BLaER1 treated with 17β-estradiol and CSF1 and Interleukin-3, amounts not matched to agents 10 nM and 100 nM (cell line): ENCODE measurements at regions not wholly inside any gene's neighbourhood (a gene's known extent, or its start where the extent isn't known, plus 50 kb on each side); places are given as distances from the start of the nearest gene placed in this dataset.
"Not testable (repeated sequence)": the region's sequence is repeated elsewhere in the genome, so short reads cannot be mapped to it uniquely, and the experiment has no call there.

ENCODE experiments used
- H3K27ac ChIP-seq, 11 experiments: shearing (Covaris generic); formaldehyde crosslinking; 2 replicates each; pipeline ENCODE4 v1.8.1; 2022
- H3K27me3 ChIP-seq, 11 experiments: shearing (Covaris generic); formaldehyde crosslinking; 2 replicates each; pipeline ENCODE4 v1.8.1; 2022
- H3K36me3 ChIP-seq, 11 experiments: shearing (Covaris generic); formaldehyde crosslinking; 2 replicates each; pipeline ENCODE4 v1.8.1; 2022
- H3K4me1 ChIP-seq, 10 experiments: shearing (Covaris generic); formaldehyde crosslinking; 2 replicates each; pipeline ENCODE4 v1.8.1; 2022
- H3K4me2 ChIP-seq, 11 experiments: shearing (Covaris generic); formaldehyde crosslinking; 2 replicates each; pipeline ENCODE4 v1.8.1; 2022
- H3K4me3 ChIP-seq, 10 experiments: shearing (Covaris generic); formaldehyde crosslinking; 2 replicates each; pipeline ENCODE4 v1.8.1; 2022
- H3K9ac ChIP-seq, 11 experiments: shearing (Covaris generic); formaldehyde crosslinking; 2 replicates each; pipeline ENCODE4 v1.8.1; 2022
- H3K9me3 ChIP-seq, 11 experiments: shearing (Covaris generic); formaldehyde crosslinking; replicated peaks in 1 of 11; 2 replicates each; pipeline ENCODE4 v1.8.1; 2022
- H4K20me1 ChIP-seq, 11 experiments: shearing (Covaris generic); formaldehyde crosslinking; 2 replicates each; pipeline ENCODE4 v1.8.1; 2022
- Cebpa-rat ChIP-seq, 11 experiments: shearing (Covaris generic); IDR thresholded peaks; 2 replicates each; pipeline ENCODE4 v1.8.1; 2022

GRCh38 chr17:70563281-70563820, 394.0 kb downstream of the KCNJ2 start:
- Histone ChIP-seq H3K4me3 (no peak overlapping the region), H3K27me3 (no peaks in the 10 kb centered on the region), H3K36me3 (no peaks in the 10 kb centered on the region), H3K4me1 (no peaks in the 10 kb centered on the region), H3K9ac (no peak overlapping the region), H4K20me1 (no peaks in the 10 kb centered on the region), H3K9me3 (no peaks in the 10 kb centered on the region), H3K4me2 (no peak overlapping the region), H3K27ac (no peak overlapping the region)
- TF ChIP-seq Cebpa-rat (IDR thresholded peaks at IDR 0.05): no peak

- Histone ChIP-seq H3K4me1 (no peaks in the 10 kb centered on the region), H3K4me2 (no peak overlapping the region), H3K27me3 (no peaks in the 10 kb centered on the region), H3K4me3 (no peak overlapping the region), H3K36me3 (no peaks in the 10 kb centered on the region), H3K9me3 (no peaks in the 10 kb centered on the region), H3K27ac (no peak overlapping the region), H4K20me1 (no peaks in the 10 kb centered on the region), H3K9ac (no peak overlapping the region)
- no peak for TF ChIP-seq Cebpa-rat (IDR thresholded peaks at IDR 0.05)
Measured at GRCh38 chr17:70564006-70564620, 394.8 kb downstream of the KCNJ2 start.

DNA sequence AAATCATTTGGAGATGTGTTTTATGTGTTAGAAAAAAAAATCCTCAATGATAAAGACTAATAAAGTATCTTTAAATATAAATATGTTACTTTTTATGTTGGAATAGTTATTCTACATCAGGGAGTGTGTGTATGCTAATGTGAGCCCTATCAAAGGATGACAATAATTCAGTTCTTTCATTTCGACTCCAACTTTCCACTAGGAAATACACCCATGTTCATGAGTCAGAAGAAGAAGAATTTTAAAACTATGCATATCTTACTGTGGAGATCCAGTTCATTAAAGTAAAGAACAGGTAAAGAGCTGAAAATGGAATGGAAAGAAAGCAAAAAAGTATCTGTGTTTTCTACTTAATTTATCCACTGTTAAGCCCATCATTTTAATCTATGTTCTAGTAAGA, 399.8 kb downstream of the KCNJ2 start:
- Histone ChIP-seq H3K36me3 (no peaks in the 10 kb centered on the region), H3K4me1 (no peaks in the 10 kb centered on the region), H3K27me3 (no peaks in the 10 kb centered on the region), H3K27ac (no peak overlapping the region), H3K9ac (no peak overlapping the region), H4K20me1 (no peaks in the 10 kb centered on the region), H3K4me3 (no peak overlapping the region), H3K9me3 (no peaks in the 10 kb centered on the region), H3K4me2 (no peak overlapping the region)
- TF ChIP-seq Cebpa-rat (IDR thresholded peaks at IDR 0.05): no peak

- no peak for TF ChIP-seq Cebpa-rat (IDR thresholded peaks at IDR 0.05)
- H3K27ac ChIP-seq: no peak overlapping the region
- H3K4me2 ChIP-seq: no peak overlapping the region
- no peaks in the 10 kb centered on the region for H4K20me1 ChIP-seq
- H3K36me3 ChIP-seq: no peaks in the 10 kb centered on the region
- H3K9me3 ChIP-seq: peaks cover 6 to 28% (median 19%) of the 10 kb centered on the region in 11 experiments; a peak in 16 of 22 replicates
- no peaks in the 10 kb centered on the region for H3K4me1 ChIP-seq
- H3K27me3 ChIP-seq: no peaks in the 10 kb centered on the region
- no peak overlapping the region for H3K4me3 ChIP-seq
- no peak overlapping the region for H3K9ac ChIP-seq
Measured at GRCh38 chr17:70577456-70577855, 408.1 kb downstream of the KCNJ2 start.

DNA sequence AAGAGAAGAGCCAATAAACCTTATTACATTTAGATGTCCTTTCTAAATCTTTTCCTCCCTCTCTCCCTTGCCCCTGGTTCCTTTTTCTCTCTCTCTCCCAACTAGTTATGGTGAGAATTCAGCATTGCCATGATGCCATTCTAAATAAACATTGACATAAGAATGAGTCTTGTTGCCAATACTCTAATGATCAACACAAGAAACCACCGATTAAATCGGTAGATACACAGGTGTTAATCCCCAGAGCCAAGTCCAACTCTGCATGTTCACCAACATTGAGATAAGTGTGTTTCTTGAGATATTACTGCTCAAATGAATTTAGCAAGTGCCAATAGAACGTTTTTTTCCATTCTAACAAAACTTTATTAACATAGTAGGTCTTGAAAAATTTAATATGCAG, 412.1 kb downstream of the KCNJ2 start:
- no peak overlapping the region for H3K4me3 ChIP-seq
- no peak overlapping the region for H3K9ac ChIP-seq
- H4K20me1 ChIP-seq: no peaks in the 10 kb centered on the region
- H3K9me3 ChIP-seq: peaks cover 17 to 40% (median 29%) of the 10 kb centered on the region in 11 experiments
- H3K36me3 ChIP-seq: no peaks in the 10 kb centered on the region
- no peaks in the 10 kb centered on the region for H3K27me3 ChIP-seq
- no peaks in the 10 kb centered on the region for H3K4me1 ChIP-seq
- no peak overlapping the region for H3K27ac ChIP-seq
- no peak for TF ChIP-seq Cebpa-rat (IDR thresholded peaks at IDR 0.05)
- H3K4me2 ChIP-seq: no peak overlapping the region

- TF ChIP-seq Cebpa-rat (IDR thresholded peaks at IDR 0.05): no peak
- Histone ChIP-seq H3K4me2 (no peak overlapping the region), H3K27me3 (no peaks in the 10 kb centered on the region), H3K4me1 (no peaks in the 10 kb centered on the region), H3K4me3 (no peak overlapping the region), H3K9ac (no peak overlapping the region), H4K20me1 (no peaks in the 10 kb centered on the region), H3K27ac (no peak overlapping the region), H3K36me3 (no peaks in the 10 kb centered on the region), H3K9me3 (peaks cover 15 to 27% (median 21%) of the 10 kb centered on the region in 11 experiments)
Measured at GRCh38 chr17:70582777-70583176, 413.4 kb downstream of the KCNJ2 start.

DNA sequence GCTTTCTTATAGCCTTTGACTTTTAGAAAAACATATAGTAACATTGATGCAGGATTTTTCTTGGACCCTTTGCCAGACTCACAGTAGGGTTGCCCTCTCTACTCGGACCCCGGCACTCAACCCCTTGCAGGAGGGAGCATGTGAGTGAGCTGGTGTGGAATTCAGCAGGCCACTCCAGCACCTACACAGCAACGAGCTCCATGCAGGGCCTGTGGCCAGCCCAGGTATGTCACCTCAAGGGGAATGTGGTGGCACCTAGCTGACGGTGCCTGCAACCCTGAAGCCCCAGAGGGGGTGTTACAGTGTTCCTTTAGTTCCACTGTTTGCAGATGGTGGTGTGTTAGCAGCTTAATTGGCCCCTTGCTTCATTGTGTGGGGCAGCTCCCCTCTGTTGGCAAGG, 414.9 kb downstream of the KCNJ2 start:
- Histone ChIP-seq H3K4me1 (no peaks in the 10 kb centered on the region), H4K20me1 (no peaks in the 10 kb centered on the region), H3K27me3 (no peaks in the 10 kb centered on the region), H3K27ac (no peak overlapping the region), H3K4me3 (no peak overlapping the region), H3K9ac (no peak overlapping the region), H3K4me2 (no peak overlapping the region), H3K9me3 (peaks cover 12 to 32% (median 24%) of the 10 kb centered on the region in 11 experiments), H3K36me3 (no peaks in the 10 kb centered on the region)
- TF ChIP-seq Cebpa-rat (IDR thresholded peaks at IDR 0.05): no peak

DNA sequence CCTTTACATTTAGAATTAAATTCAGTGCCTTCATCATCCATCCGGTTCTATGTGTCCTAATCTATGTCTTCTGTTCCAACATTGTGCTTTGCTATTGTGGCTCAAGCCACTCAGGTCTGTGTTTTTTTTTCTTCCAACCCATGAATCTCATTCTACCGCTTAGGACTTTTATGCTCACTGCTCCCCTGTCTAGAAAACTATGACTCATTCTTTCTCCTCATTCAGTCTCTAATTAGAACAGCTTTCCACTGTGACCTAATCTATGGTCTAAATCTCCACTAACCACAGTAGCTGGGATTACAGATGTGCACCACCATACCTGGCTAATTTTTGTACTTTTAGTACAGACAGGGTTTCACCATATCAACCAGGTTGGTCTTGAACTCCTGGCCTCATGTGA, 418.7 kb downstream of the KCNJ2 start:
- Histone ChIP-seq H3K4me1 (no peaks in the 10 kb centered on the region), H3K4me2 (no peak overlapping the region), H3K27me3 (no peaks in the 10 kb centered on the region), H3K27ac (no peak overlapping the region), H3K9ac (no peak overlapping the region), H3K4me3 (no peak overlapping the region), H3K9me3 (peaks cover 11 to 22% (median 14%) of the 10 kb centered on the region in 11 experiments), H4K20me1 (no peaks in the 10 kb centered on the region), H3K36me3 (no peaks in the 10 kb centered on the region)
- no peak for TF ChIP-seq Cebpa-rat (IDR thresholded peaks at IDR 0.05)

- H3K27ac ChIP-seq: no peak overlapping the region
- TF ChIP-seq Cebpa-rat (IDR thresholded peaks at IDR 0.05): no peak
Measured at GRCh38 chr17:70597774-70598173, 428.4 kb downstream of the KCNJ2 start.

DNA sequence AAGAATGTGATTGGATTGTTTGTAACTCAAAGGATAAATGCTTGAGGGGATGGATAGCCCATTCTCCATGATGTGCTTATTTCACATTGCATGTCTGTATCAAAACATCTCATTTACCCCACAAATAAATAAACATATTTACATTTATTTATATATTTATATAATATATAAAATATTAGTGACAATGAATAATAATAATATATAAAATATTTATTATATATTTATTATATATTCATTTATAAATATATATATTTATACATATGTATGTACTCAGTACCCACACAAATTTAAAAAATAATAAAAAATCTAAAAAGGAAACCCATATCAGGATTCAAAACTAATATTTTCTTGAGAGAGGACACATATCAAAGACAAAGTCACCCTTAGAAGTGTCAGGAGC, 429.9 kb downstream of the KCNJ2 start:
- H3K9ac ChIP-seq: no peak overlapping the region
- TF ChIP-seq Cebpa-rat (IDR thresholded peaks at IDR 0.05): no peak
- H3K4me2 ChIP-seq: no peak overlapping the region
- no peaks in the 10 kb centered on the region for H3K4me1 ChIP-seq
- no peaks in the 10 kb centered on the region for H4K20me1 ChIP-seq
- no peaks in the 10 kb centered on the region for H3K27me3 ChIP-seq
- H3K27ac ChIP-seq: no peak overlapping the region
- H3K36me3 ChIP-seq: no peaks in the 10 kb centered on the region
- no peak overlapping the region for H3K4me3 ChIP-seq
- H3K9me3 ChIP-seq: no peaks in the 10 kb centered on the region

More at GRCh38 chr17:70597774-70598173, 428.4 kb downstream of the KCNJ2 start:
- Histone ChIP-seq H3K9ac (no peak overlapping the region), H4K20me1 (no peaks in the 10 kb centered on the region), H3K36me3 (no peaks in the 10 kb centered on the region), H3K27me3 (no peaks in the 10 kb centered on the region), H3K4me2 (no peak overlapping the region), H3K4me3 (no peak overlapping the region), H3K4me1 (no peaks in the 10 kb centered on the region), H3K9me3 (no peaks in the 10 kb centered on the region)

DNA sequence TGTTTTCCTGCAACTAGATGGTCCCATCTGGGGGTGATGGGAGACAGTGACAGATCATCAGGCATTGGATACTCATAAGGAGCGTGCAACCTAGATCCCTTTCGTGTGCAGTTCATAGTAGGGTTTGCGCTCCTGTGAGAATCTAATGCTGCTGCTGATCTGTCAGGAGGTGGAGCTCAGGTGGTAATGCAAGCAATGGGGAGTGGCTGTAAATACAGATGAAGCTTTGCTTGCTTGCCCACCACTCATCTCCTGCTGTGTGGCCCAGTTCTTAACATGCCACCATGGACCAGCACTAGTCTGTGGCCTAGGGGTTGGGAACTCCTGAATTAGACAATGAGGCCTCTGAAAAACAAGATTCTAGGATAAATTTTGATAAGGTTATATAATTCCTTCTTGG, 430.6 kb downstream of the KCNJ2 start:
- not testable (repeated sequence) for H3K4me3 ChIP-seq, H3K27ac ChIP-seq, H3K4me1 ChIP-seq, H3K36me3 ChIP-seq, H3K9me3 ChIP-seq, H3K9ac ChIP-seq, H4K20me1 ChIP-seq, H3K4me2 ChIP-seq, H3K27me3 ChIP-seq
